NB4 (cell line): ENCODE measurements at regions not wholly inside any gene's neighbourhood (a gene's known extent, or its start where the extent isn't known, plus 50 kb on each side); places are given as distances from the start of the nearest gene placed in this dataset.

Experiments used
- DNase-seq: peaks from one replicate; pipeline ENCODE4 v3.0.0; 2010; ENCODE audit warnings: low read depth
- H3K4me3 ChIP-seq: one replicate; pipeline ENCODE4 v1.5.1; 2011; ENCODE audit warnings: mild to moderate bottlenecking, low read depth, low read length, moderate library complexity
- CTCF ChIP-seq: IDR thresholded peaks from one replicate; pipeline ENCODE4 v1.5.1; 2012; ENCODE audit warnings: low read depth, low read length
- MAX ChIP-seq: IDR thresholded peaks from 2 replicates; pipeline ENCODE4 v1.6.1; 2011; ENCODE audit warnings: low read depth, low read length
- MYC ChIP-seq: IDR thresholded peaks from 2 replicates; pipeline ENCODE4 v1.6.1; 2011; ENCODE audit warnings: low read depth, low read length
- POLR2A ChIP-seq: IDR thresholded peaks from 2 replicates; pipeline ENCODE4 v1.6.1; 2011; ENCODE audit warnings: mild to moderate bottlenecking; ENCODE audit not compliant: insufficient read length; ENCODE audit errors: extremely low read depth

- DNase-seq, result no peak
- TF ChIP-seq MYC (no peak), POLR2A (no peak), CTCF (no peak), MAX (no peak)
- no peak overlapping the region for H3K4me3 ChIP-seq
Observed at GRCh38 chr10:133031541-133032125, 56.1 kb upstream of the ADGRA1 start.

GRCh38 chr10:133030781-133031180 is 56.9 kb upstream of the ADGRA1 start:
- DNase-seq, result no peak
- no peak for TF ChIP-seq CTCF
- TF ChIP-seq MAX, result no peak
- no peak for TF ChIP-seq MYC
- TF ChIP-seq POLR2A, result no peak
- H3K4me3 ChIP-seq, result no peak overlapping the region

GRCh38 chr10:133030126-133030525 is 57.6 kb upstream of the ADGRA1 start:
- DNase-seq, result no peak
- H3K4me3 ChIP-seq, result no peak overlapping the region
- TF ChIP-seq POLR2A (no peak), MAX (no peak), MYC (no peak), CTCF (no peak)

- no peak for DNase-seq
- TF ChIP-seq POLR2A (no peak), MAX (no peak), CTCF (no peak), MYC (no peak)
- H3K4me3 ChIP-seq, result no peak overlapping the region
Observed at GRCh38 chr10:133028956-133029355, 58.8 kb upstream of the ADGRA1 start.

GRCh38 chr10:133028158-133028557 is 59.6 kb upstream of the ADGRA1 start:
- no peak for DNase-seq
- H3K4me3 ChIP-seq, result no peak overlapping the region
- TF ChIP-seq MAX, result no peak
- no peak for TF ChIP-seq CTCF
- no peak for TF ChIP-seq MYC
- TF ChIP-seq POLR2A, result no peak

GRCh38 chr10:133027482-133027881 is 60.2 kb upstream of the ADGRA1 start:
- TF ChIP-seq MAX (no peak), POLR2A (no peak), CTCF (no peak), MYC (no peak)
- DNase-seq, result no peak

More at GRCh38 chr10:133027482-133027881, 60.2 kb upstream of the ADGRA1 start:
- H3K4me3 ChIP-seq, result no peak overlapping the region
